ENCODE measurements at regions not wholly inside any gene's neighbourhood (a gene's known extent, or its start where the extent isn't known, plus 50 kb on each side); places are given as distances from the start of the nearest gene placed in this dataset.

GRCh38 chr13:74423434-74423833, 289.2 kb upstream of the KLF12 start:
- DNase-seq, result no peak

- no peak for DNase-seq
Observed at GRCh38 chr13:74414458-74414857, 280.3 kb upstream of the KLF12 start.

GRCh38 chr13:74413482-74413881, 279.3 kb upstream of the KLF12 start:
- no peak for DNase-seq

GRCh38 chr13:74409551-74409950, 275.3 kb upstream of the KLF12 start:
- no peak for DNase-seq

GRCh38 chr13:74406420-74406819, 272.2 kb upstream of the KLF12 start:
- DNase-seq, result no peak

- no peak for DNase-seq
Observed at GRCh38 chr13:74398599-74398998, 264.4 kb upstream of the KLF12 start.

- no peak for DNase-seq
Observed at GRCh38 chr13:74389056-74389455, 254.9 kb upstream of the KLF12 start.

GRCh38 chr13:74388626-74389025, 254.4 kb upstream of the KLF12 start:
- no peak for DNase-seq

GRCh38 chr13:74372511-74372910, 238.3 kb upstream of the KLF12 start:
- DNase-seq, result no peak

GRCh38 chr13:74367193-74367592, 233.0 kb upstream of the KLF12 start:
- no peak for DNase-seq

- no peak for DNase-seq
Observed at GRCh38 chr13:74361274-74361673, 227.1 kb upstream of the KLF12 start.

GRCh38 chr13:74346960-74347359, 212.8 kb upstream of the KLF12 start:
- DNase-seq, result no peak

GRCh38 chr13:74338341-74338740, 204.1 kb upstream of the KLF12 start:
- no peak for DNase-seq

- DNase-seq, result no peak
Observed at GRCh38 chr13:74336546-74336945, 202.3 kb upstream of the KLF12 start.

GRCh38 chr13:74335370-74335769, 201.2 kb upstream of the KLF12 start:
- DNase-seq, result no peak

- no peak for DNase-seq
Observed at GRCh38 chr13:74329962-74330361, 195.8 kb upstream of the KLF12 start.

GRCh38 chr13:74325106-74325505, 190.9 kb upstream of the KLF12 start:
- DNase-seq, result peak in 13 of 56 donors; percentile 2 to 37 (median 12)

GRCh38 chr13:74324338-74324737, 190.1 kb upstream of the KLF12 start:
- no peak for DNase-seq

- no peak for DNase-seq
Observed at GRCh38 chr13:74322562-74322961, 188.4 kb upstream of the KLF12 start.

GRCh38 chr13:74320282-74320681, 186.1 kb upstream of the KLF12 start:
- no peak for DNase-seq

GRCh38 chr13:74316547-74316946, 182.3 kb upstream of the KLF12 start:
- no peak for DNase-seq

GRCh38 chr13:74306496-74306895, 172.3 kb upstream of the KLF12 start:
- DNase-seq, result no peak

- DNase-seq, result no peak
Observed at GRCh38 chr13:74305876-74306275, 171.7 kb upstream of the KLF12 start.

GRCh38 chr13:74301258-74301935, 167.2 kb upstream of the KLF12 start:
- DNase-seq, result no peak

All from amygdala (tissue), 56 donors.